Esophagus squamous epithelium (tissue), 4 donors: ENCODE measurements at regions not wholly inside any gene's neighbourhood (a gene's known extent, or its start where the extent isn't known, plus 50 kb on each side); places are given as distances from the start of the nearest gene placed in this dataset.

Experiments
- POLR2A ChIP-seq, 4 donors: fragments of 450-650 bp; IDR thresholded peaks; one replicate each; pipeline ENCODE4 v1.6.1; 2017; ENCODE audit warnings: antibody characterized with exemption in 4 of 4, mild to moderate bottlenecking in 4 of 4, moderate library complexity in 3 of 4
- TF ChIP-seq, protein P1 (sequence below), 6 experiments: fragments of 450-650 bp in 4 of 6; fragments of 200-600 bp in 2 of 6; sonication (generic) in 2 of 6; IDR thresholded peaks; one replicate each; pipeline ENCODE4 v1.5.1; 2016 to 2019; ENCODE audit warnings: antibody characterized with exemption in 6 of 6, mild to moderate bottlenecking in 4 of 6, moderate library complexity in 4 of 6

DNA sequence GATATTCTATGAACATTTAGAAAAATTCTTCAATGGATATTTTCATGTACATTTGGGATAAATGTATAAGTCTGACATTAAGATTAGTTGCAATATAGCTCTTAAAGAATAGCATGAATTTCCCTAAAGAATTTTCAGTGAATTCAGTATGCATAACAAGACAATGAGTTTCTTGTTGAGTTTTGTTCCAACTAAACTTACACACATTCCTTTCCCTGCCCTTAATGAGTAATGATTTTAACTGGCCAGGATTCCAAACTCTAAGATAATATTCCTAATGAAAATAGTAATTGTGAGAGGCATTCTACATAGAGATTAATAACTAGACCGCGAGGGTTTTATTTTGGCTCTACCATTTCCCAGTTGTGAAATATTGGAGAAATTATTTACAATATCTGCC is 390.3 kb upstream of the GALNT5 start:
- TF ChIP-seq, protein P1, sequence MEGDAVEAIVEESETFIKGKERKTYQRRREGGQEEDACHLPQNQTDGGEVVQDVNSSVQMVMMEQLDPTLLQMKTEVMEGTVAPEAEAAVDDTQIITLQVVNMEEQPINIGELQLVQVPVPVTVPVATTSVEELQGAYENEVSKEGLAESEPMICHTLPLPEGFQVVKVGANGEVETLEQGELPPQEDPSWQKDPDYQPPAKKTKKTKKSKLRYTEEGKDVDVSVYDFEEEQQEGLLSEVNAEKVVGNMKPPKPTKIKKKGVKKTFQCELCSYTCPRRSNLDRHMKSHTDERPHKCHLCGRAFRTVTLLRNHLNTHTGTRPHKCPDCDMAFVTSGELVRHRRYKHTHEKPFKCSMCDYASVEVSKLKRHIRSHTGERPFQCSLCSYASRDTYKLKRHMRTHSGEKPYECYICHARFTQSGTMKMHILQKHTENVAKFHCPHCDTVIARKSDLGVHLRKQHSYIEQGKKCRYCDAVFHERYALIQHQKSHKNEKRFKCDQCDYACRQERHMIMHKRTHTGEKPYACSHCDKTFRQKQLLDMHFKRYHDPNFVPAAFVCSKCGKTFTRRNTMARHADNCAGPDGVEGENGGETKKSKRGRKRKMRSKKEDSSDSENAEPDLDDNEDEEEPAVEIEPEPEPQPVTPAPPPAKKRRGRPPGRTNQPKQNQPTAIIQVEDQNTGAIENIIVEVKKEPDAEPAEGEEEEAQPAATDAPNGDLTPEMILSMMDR (IDR thresholded peaks at IDR 0.05) = no peak
- TF ChIP-seq POLR2A (IDR thresholded peaks at IDR 0.05) = no peak
